ENCODE measurements at regions not wholly inside any gene's neighbourhood (a gene's known extent, or its start where the extent isn't known, plus 50 kb on each side); places are given as distances from the start of the nearest gene placed in this dataset.

- no peaks in the 10 kb centered on the region for H3K36me3 Mint-ChIP-seq
- no peaks in the 10 kb centered on the region for H3K27me3 ChIP-seq
- H3K4me1 Mint-ChIP-seq, result peaks cover 4% of the 10 kb centered on the region
Measured at GRCh38 chr3:102896851-102897621, 462.2 kb downstream of the ZPLD1 start.

GRCh38 chr3:102904629-102905028, 469.8 kb downstream of the ZPLD1 start:
- H3K27me3 ChIP-seq, result no peaks in the 10 kb centered on the region
- no peaks in the 10 kb centered on the region for H3K9me3 ChIP-seq (ENCODE audit: low read depth)
- H2AFZ ChIP-seq (replicated peaks), result no peak overlapping the region
- no peaks in the 10 kb centered on the region for H3K36me3 Mint-ChIP-seq
- H3K4me1 ChIP-seq, result no peaks in the 10 kb centered on the region
- H3K4me3 ChIP-seq, result no peak overlapping the region
- H3K4me2 ChIP-seq, result no peak overlapping the region
- H3K4me1 Mint-ChIP-seq, result peaks cover 2% of the 10 kb centered on the region
- no peak overlapping the region for H3K27ac Mint-ChIP-seq
- H3K9ac ChIP-seq, result no peak overlapping the region
- TF ChIP-seq EZH2phosphoT487 (IDR thresholded peaks at IDR 0.05) (no peak), CTCF (IDR thresholded peaks at IDR 0.05) (no peak), EZH2 (IDR thresholded peaks at IDR 0.05) (no peak)
- no peaks in the 10 kb centered on the region for H3K79me2 ChIP-seq (ENCODE audit: low read depth)
- no peak for DNase-seq (ENCODE audit: low spot score)
- no peak overlapping the region for H3K27ac ChIP-seq
- no peaks in the 10 kb centered on the region for H3K9me3 Mint-ChIP-seq
- H3K36me3 ChIP-seq, result no peaks in the 10 kb centered on the region
- no peak overlapping the region for H3K4me3 Mint-ChIP-seq
- no peaks in the 10 kb centered on the region for H3F3A ChIP-seq (ENCODE audit: low read depth)
- peaks cover 3% of the 10 kb centered on the region for H3K27me3 Mint-ChIP-seq (ENCODE audit: insufficient read depth, low read depth)
- no peaks in the 10 kb centered on the region for H4K20me1 ChIP-seq (ENCODE audit: low read depth)

More at GRCh38 chr3:102896851-102897621, 462.2 kb downstream of the ZPLD1 start:
- Histone ChIP-seq H3K4me2 (no peak overlapping the region), H4K20me1 (ENCODE audit: low read depth) (no peaks in the 10 kb centered on the region), H3F3A (ENCODE audit: low read depth) (no peaks in the 10 kb centered on the region), H3K27ac (no peak overlapping the region), H3K79me2 (ENCODE audit: low read depth) (no peaks in the 10 kb centered on the region), H3K36me3 (no peaks in the 10 kb centered on the region), H2AFZ (replicated peaks) (no peak overlapping the region), H3K9me3 (ENCODE audit: low read depth) (no peaks in the 10 kb centered on the region), H3K4me3 (no peak overlapping the region), H3K9ac (no peak overlapping the region), H3K4me1 (no peaks in the 10 kb centered on the region)
- no peak for TF ChIP-seq CTCF (IDR thresholded peaks at IDR 0.05)
- Mint-ChIP-seq H3K4me3 (no peak overlapping the region), H3K27me3 (ENCODE audit: insufficient read depth, low read depth) (peaks cover under 1% of the 10 kb centered on the region), H3K27ac (no peak overlapping the region), H3K9me3 (no peaks in the 10 kb centered on the region)
- peak; percentile 39 for DNase-seq (ENCODE audit: low spot score)

- Histone ChIP-seq H3K27ac (no peak overlapping the region), H3K4me1 (no peaks in the 10 kb centered on the region), H4K20me1 (ENCODE audit: low read depth) (no peaks in the 10 kb centered on the region), H2AFZ (replicated peaks) (no peak overlapping the region), H3K36me3 (no peaks in the 10 kb centered on the region), H3K27me3 (no peaks in the 10 kb centered on the region), H3K79me2 (ENCODE audit: low read depth) (no peaks in the 10 kb centered on the region), H3K4me3 (no peak overlapping the region), H3K9me3 (ENCODE audit: low read depth) (no peaks in the 10 kb centered on the region), H3K9ac (no peak overlapping the region), H3F3A (ENCODE audit: low read depth) (no peaks in the 10 kb centered on the region), H3K4me2 (no peak overlapping the region)
- TF ChIP-seq EZH2phosphoT487 (IDR thresholded peaks at IDR 0.05) (no peak), CTCF (IDR thresholded peaks at IDR 0.05) (no peak), EZH2 (IDR thresholded peaks at IDR 0.05) (no peak)
- no peak for DNase-seq (ENCODE audit: low spot score)
- peaks cover 2% of the 10 kb centered on the region for H3K4me1 Mint-ChIP-seq
- no peaks in the 10 kb centered on the region for H3K9me3 Mint-ChIP-seq
- peaks cover 3% of the 10 kb centered on the region for H3K27me3 Mint-ChIP-seq (ENCODE audit: insufficient read depth, low read depth)
- no peaks in the 10 kb centered on the region for H3K36me3 Mint-ChIP-seq
- H3K27ac Mint-ChIP-seq, result no peak overlapping the region
- no peak overlapping the region for H3K4me3 Mint-ChIP-seq
Measured at GRCh38 chr3:102905811-102906210, 471.0 kb downstream of the ZPLD1 start.

Data from neural progenitor cell (in vitro differentiated cells).